GM12878 (cell line): ENCODE measurements at regions not wholly inside any gene's neighbourhood (a gene's known extent, or its start where the extent isn't known, plus 50 kb on each side); places are given as distances from the start of the nearest gene placed in this dataset.

Experiments used
- ATAC-seq: fragments of 200-7000 bp; cut with Tn5 transposase; 3 replicates; pipeline ENCODE4 v1.9.1; 2020; ENCODE audit warnings: mild to moderate bottlenecking, moderate library complexity
- BruUV-seq: library from RNA; stranded (reverse); fragments of 400-500 nt; replicated peaks from 2 replicates; lab custom pipeline; 2021; lab: Mats Ljungman, UMichigan
- CTCF ChIA-PET: fragments of 300-600 bp; sonication (Branson Sonifier 250); formaldehyde crosslinking; extraction: SDS; loops from one replicate; lab custom pipeline; 2021; ENCODE audit warnings: inconsistent platforms; lab: Yijun Ruan, JAX
- POLR2A ChIA-PET: fragments of 350-600 bp; formaldehyde crosslinking; extraction: SDS; loops from one replicate; lab custom pipeline; 2021; ENCODE audit warnings: inconsistent platforms; lab: Charles Lee
- RAD21 ChIA-PET: fragments of 300-600 bp; sonication (Branson Sonifier 250); formaldehyde crosslinking; loops from one replicate; lab custom pipeline; 2023; ENCODE audit warnings: antibody characterized with exemption; ENCODE audit not compliant: unreplicated experiment; lab: Charles Lee
- SMC1A ChIA-PET: fragments of 300-600 bp; sonication (Branson Sonifier 250); formaldehyde crosslinking; loops from one replicate; lab custom pipeline; 2023; ENCODE audit not compliant: unreplicated experiment, uncharacterized antibody; lab: Charles Lee
- DNase-seq: peaks from one replicate; pipeline ENCODE4 v3.0.0-alpha.2; 2011; ENCODE audit warnings: low read depth, low spot score
- FAIRE-seq: peaks from 3 replicates; lab custom pipeline; 2011; peaks lifted over from hg19 to GRCh38; lab: Jason Lieb, UNC
- H2AFZ ChIP-seq: 2 replicates; pipeline ENCODE4 v1.6.0; 2011; ENCODE audit warnings: low read depth, low read length, control low read depth; ENCODE audit not compliant: control insufficient read depth
- H3K27ac ChIP-seq: 2 replicates; pipeline ENCODE4 v1.5.1; 2011; ENCODE audit warnings: control low read depth; ENCODE audit not compliant: control insufficient read depth, insufficient read depth
- H3K27me3 ChIP-seq, 2 experiments: replicated peaks in 1 of 2; 2 replicates each; pipeline versions ENCODE4 v1.6.0 to v1.6.1; 2011; ENCODE audit warnings: low read length in 1 of 2; ENCODE audit not compliant: control insufficient read depth in 2 of 2, insufficient read depth in 2 of 2
- H3K36me3 ChIP-seq, 2 experiments: 2 replicates each; pipeline ENCODE4 v1.5.1; 2011; ENCODE audit warnings: low read length in 1 of 2; ENCODE audit not compliant: control insufficient read depth in 2 of 2, insufficient read depth in 2 of 2
- H3K4me1 ChIP-seq: 2 replicates; pipeline ENCODE4 v1.6.1; 2011; ENCODE audit warnings: mild to moderate bottlenecking, low read length, moderate library complexity, mixed read lengths; ENCODE audit not compliant: control insufficient read depth, insufficient read depth
- H3K4me2 ChIP-seq: 2 replicates; pipeline ENCODE4 v1.6.0; 2011; ENCODE audit warnings: control low read depth; ENCODE audit not compliant: control insufficient read depth, insufficient read depth
- H3K4me3 ChIP-seq: fragments of 200-600 bp; sonication (generic); 2 replicates; pipeline ENCODE4 v1.5.1; 2016
- H3K79me2 ChIP-seq: 2 replicates; pipeline ENCODE4 v1.6.0; 2011; ENCODE audit warnings: low read length; ENCODE audit not compliant: control insufficient read depth, insufficient read depth
- H3K9ac ChIP-seq: 2 replicates; pipeline ENCODE4 v1.8.0; 2011; ENCODE audit warnings: low read length, control low read depth, mixed read lengths; ENCODE audit not compliant: control insufficient read depth, insufficient read depth
- H3K9me3 ChIP-seq: replicated peaks from 3 replicates; pipeline ENCODE4 v1.5.1; 2011; ENCODE audit warnings: mild to moderate bottlenecking, low read length; ENCODE audit not compliant: control insufficient read depth, insufficient read depth
- H4K20me1 ChIP-seq: 2 replicates; pipeline ENCODE4 v1.6.0; 2011; ENCODE audit not compliant: control insufficient read depth, insufficient read depth
- CHD2 ChIP-seq: IDR thresholded peaks from 2 replicates; pipeline ENCODE4 v1.6.1; 2011; ENCODE audit warnings: low read depth, low read length, improper control_type of control experiment, borderline replicate concordance
- IRF4 ChIP-seq: IDR thresholded peaks from 2 replicates; pipeline ENCODE4 v1.6.1; 2011; ENCODE audit warnings: low read depth, low read length
- KAT2A ChIP-seq: conservative IDR thresholded peaks from 2 replicates; pipeline ENCODE4 v1.6.1; 2011; ENCODE audit warnings: low read depth, low read length; ENCODE audit not compliant: control insufficient read depth
- MAX ChIP-seq: IDR thresholded peaks from 2 replicates; pipeline ENCODE4 v1.6.1; 2012; ENCODE audit warnings: low read depth, low read length, improper control_type of control experiment
- NR2C1 ChIP-seq: fragments of 450-650 bp; IDR thresholded peaks from 2 replicates; pipeline ENCODE4 v1.6.1; 2017; ENCODE audit warnings: antibody characterized with exemption, mild to moderate bottlenecking, moderate library complexity
- PAX5 ChIP-seq: IDR thresholded peaks from 2 replicates; pipeline ENCODE4 v1.6.1; 2011; ENCODE audit warnings: low read depth, low read length, borderline replicate concordance
- PML ChIP-seq: IDR thresholded peaks from 2 replicates; pipeline ENCODE4 v1.6.1; 2012; ENCODE audit warnings: low read length, inconsistent platforms
- POLR2AphosphoS5 ChIP-seq: IDR thresholded peaks from 2 replicates; pipeline ENCODE4 v1.6.1; 2011; ENCODE audit warnings: mild to moderate bottlenecking, low read length, inconsistent platforms
- SRF ChIP-seq, 2 experiments: IDR thresholded peaks; 2 replicates each; pipeline ENCODE4 v1.6.1; 2011; ENCODE audit warnings: low read depth in 2 of 2, low read length in 2 of 2, mild to moderate bottlenecking in 1 of 2, moderate library complexity in 1 of 2
- TCF12 ChIP-seq: IDR thresholded peaks from 2 replicates; pipeline ENCODE4 v1.6.1; 2011; ENCODE audit warnings: low read depth, mild to moderate bottlenecking, low read length
- ZBTB11 ChIP-seq: fragments of 450-650 bp; formaldehyde crosslinking; IDR thresholded peaks from 2 replicates; pipeline ENCODE4 v1.5.0; 2022; ENCODE audit warnings: mild to moderate bottlenecking, missing genetic modification characterization
- in situ Hi-C: fragments of 300-500 bp; cut with MboI; formaldehyde crosslinking; loops from 9 replicates; pipeline ENCODE4 v1.14.3; 2018; ENCODE audit warnings: mixed read lengths
- intact Hi-C: fragments of 100-400 bp; cut with micrococcal nuclease; formaldehyde crosslinking; loops from one replicate; pipeline ENCODE4 v1.14.2; 2022; ENCODE audit not compliant: unreplicated experiment
- TF ChIP-seq, protein P1 (sequence below): fragments of 150-350 bp; IDR thresholded peaks from 2 replicates; pipeline ENCODE4 v1.6.1; 2016; ENCODE audit warnings: low read depth, low read length

DNA sequence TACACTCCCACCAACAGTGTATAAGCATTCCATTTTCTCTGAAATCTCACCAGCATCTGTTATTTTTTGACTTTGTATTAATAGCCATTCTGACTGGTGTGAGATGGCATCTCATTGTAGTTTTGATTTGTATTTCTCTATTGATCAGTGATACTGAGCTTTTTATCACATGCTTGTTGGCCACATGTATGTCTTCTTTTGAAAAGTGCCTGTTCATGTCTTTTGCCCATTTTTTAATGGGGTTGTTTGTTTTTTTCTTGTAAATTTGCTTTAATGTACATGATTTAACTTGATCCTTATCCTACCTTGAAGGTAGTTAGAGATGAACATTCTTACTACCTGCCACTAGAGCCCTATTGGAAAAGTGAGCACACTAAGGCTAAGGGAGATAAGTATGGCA, 151.2 kb upstream of the KIF2A start:
- no peaks in the 10 kb centered on the region for H3K36me3 ChIP-seq
- DNase-seq (no peak), ATAC-seq (no peak), FAIRE-seq (no peak)
- in situ Hi-C loops (no loop called here), intact Hi-C loops (no loop called here)
- TF ChIP-seq MAX (no peak), PML (no peak), PAX5 (no peak), POLR2AphosphoS5 (no peak), ZBTB11 (CRISPR knock-in tag) (no peak), TCF12 (no peak), KAT2A (no peak), NR2C1 (no peak), CHD2 (no peak), SRF (IDR thresholded peaks at IDR 0.05; ENCODE audit: low read depth in 2 of 2, low read length in 2 of 2) (no peak), IRF4 (no peak)
- TF ChIP-seq, protein P1, sequence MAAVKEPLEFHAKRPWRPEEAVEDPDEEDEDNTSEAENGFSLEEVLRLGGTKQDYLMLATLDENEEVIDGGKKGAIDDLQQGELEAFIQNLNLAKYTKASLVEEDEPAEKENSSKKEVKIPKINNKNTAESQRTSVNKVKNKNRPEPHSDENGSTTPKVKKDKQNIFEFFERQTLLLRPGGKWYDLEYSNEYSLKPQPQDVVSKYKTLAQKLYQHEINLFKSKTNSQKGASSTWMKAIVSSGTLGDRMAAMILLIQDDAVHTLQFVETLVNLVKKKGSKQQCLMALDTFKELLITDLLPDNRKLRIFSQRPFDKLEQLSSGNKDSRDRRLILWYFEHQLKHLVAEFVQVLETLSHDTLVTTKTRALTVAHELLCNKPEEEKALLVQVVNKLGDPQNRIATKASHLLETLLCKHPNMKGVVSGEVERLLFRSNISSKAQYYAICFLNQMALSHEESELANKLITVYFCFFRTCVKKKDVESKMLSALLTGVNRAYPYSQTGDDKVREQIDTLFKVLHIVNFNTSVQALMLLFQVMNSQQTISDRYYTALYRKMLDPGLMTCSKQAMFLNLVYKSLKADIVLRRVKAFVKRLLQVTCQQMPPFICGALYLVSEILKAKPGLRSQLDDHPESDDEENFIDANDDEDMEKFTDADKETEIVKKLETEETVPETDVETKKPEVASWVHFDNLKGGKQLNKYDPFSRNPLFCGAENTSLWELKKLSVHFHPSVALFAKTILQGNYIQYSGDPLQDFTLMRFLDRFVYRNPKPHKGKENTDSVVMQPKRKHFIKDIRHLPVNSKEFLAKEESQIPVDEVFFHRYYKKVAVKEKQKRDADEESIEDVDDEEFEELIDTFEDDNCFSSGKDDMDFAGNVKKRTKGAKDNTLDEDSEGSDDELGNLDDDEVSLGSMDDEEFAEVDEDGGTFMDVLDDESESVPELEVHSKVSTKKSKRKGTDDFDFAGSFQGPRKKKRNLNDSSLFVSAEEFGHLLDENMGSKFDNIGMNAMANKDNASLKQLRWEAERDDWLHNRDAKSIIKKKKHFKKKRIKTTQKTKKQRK = no peak
- H3K4me2 ChIP-seq = no peak overlapping the region
- H3K79me2 ChIP-seq = no peaks in the 10 kb centered on the region
- no peaks in the 10 kb centered on the region for H3K4me1 ChIP-seq
- SMC1A ChIA-PET = no interaction called here
- H3K9me3 ChIP-seq = no peaks in the 10 kb centered on the region
- RAD21 ChIA-PET = no interaction called here
- H3K4me3 ChIP-seq = no peak overlapping the region
- no peak overlapping the region for H3K27ac ChIP-seq
- no peak overlapping the region for H2AFZ ChIP-seq
- CTCF ChIA-PET = no interaction called here
- H4K20me1 ChIP-seq = no peaks in the 10 kb centered on the region
- no peaks in the 10 kb centered on the region for H3K27me3 ChIP-seq
- no peak overlapping the region for H3K9ac ChIP-seq
- POLR2A ChIA-PET = no interaction called here
- BruUV-seq = no TSS peak
